CD4-positive, alpha-beta T cell treated with Interleukin-6 for 4 hours (primary cell): ENCODE measurements at regions not wholly inside any gene's neighbourhood (a gene's known extent, or its start where the extent isn't known, plus 50 kb on each side); places are given as distances from the start of the nearest gene placed in this dataset.
"Not testable (repeated sequence)": the region's sequence is repeated elsewhere in the genome, so short reads cannot be mapped to it uniquely, and the experiment has no call there.

Source experiments
- DNase-seq: peaks from one replicate; pipeline ENCODE4 v3.0.0-alpha.2; 2020; ENCODE audit warnings: mixed read lengths

GRCh38 chr9:41075671-41076070, 52.8 kb downstream of the FOXD4L6 start:
- not testable (repeated sequence) for DNase-seq

- DNase-seq: peak; percentile 2
Measured at GRCh38 chr9:41074356-41074942, 54.0 kb downstream of the FOXD4L6 start.

- not testable (repeated sequence) for DNase-seq
Measured at GRCh38 chr9:41073471-41074243, 54.8 kb downstream of the FOXD4L6 start.

- DNase-seq: peak; percentile 50
Measured at GRCh38 chr9:41064125-41064795, 64.2 kb downstream of the FOXD4L6 start.

GRCh38 chr9:41063243-41063642, 65.2 kb downstream of the FOXD4L6 start:
- DNase-seq: not testable (repeated sequence)

GRCh38 chr9:41059603-41060002, 68.9 kb downstream of the FOXD4L6 start:
- DNase-seq: not testable (repeated sequence)

GRCh38 chr9:41053666-41054363, 74.7 kb downstream of the FOXD4L6 start:
- not testable (repeated sequence) for DNase-seq

GRCh38 chr9:41048672-41049071, 79.8 kb downstream of the FOXD4L6 start:
- not testable (repeated sequence) for DNase-seq

- DNase-seq: not testable (repeated sequence)
Measured at GRCh38 chr9:41047792-41048191, 80.7 kb downstream of the FOXD4L6 start.

- not testable (repeated sequence) for DNase-seq
Measured at GRCh38 chr9:41044930-41045329, 83.6 kb downstream of the FOXD4L6 start.

- DNase-seq: not testable (repeated sequence)
Measured at GRCh38 chr9:41043433-41043832, 85.0 kb downstream of the FOXD4L6 start.

GRCh38 chr9:41042111-41042510, 86.4 kb downstream of the FOXD4L6 start:
- DNase-seq: not testable (repeated sequence)

GRCh38 chr9:41040705-41041342, 87.7 kb downstream of the FOXD4L6 start:
- DNase-seq: not testable (repeated sequence)

GRCh38 chr9:41035276-41035675, 93.2 kb downstream of the FOXD4L6 start:
- DNase-seq: not testable (repeated sequence)

- not testable (repeated sequence) for DNase-seq
Measured at GRCh38 chr9:41034699-41035197, 93.7 kb downstream of the FOXD4L6 start.

- not testable (repeated sequence) for DNase-seq
Measured at GRCh38 chr9:41033877-41034276, 94.6 kb downstream of the FOXD4L6 start.

- not testable (repeated sequence) for DNase-seq
Measured at GRCh38 chr9:41033360-41033759, 95.1 kb downstream of the FOXD4L6 start.

GRCh38 chr9:41026912-41027676, 101.4 kb downstream of the FOXD4L6 start:
- not testable (repeated sequence) for DNase-seq

GRCh38 chr9:41022365-41022764, 106.1 kb downstream of the FOXD4L6 start:
- not testable (repeated sequence) for DNase-seq

- not testable (repeated sequence) for DNase-seq
Measured at GRCh38 chr9:41019858-41020562, 108.5 kb downstream of the FOXD4L6 start.

- DNase-seq: not testable (repeated sequence)
Measured at GRCh38 chr9:41018948-41019347, 109.5 kb downstream of the FOXD4L6 start.
